Type B pancreatic cell (in vitro differentiated cells): ENCODE measurements at regions not wholly inside any gene's neighbourhood (a gene's known extent, or its start where the extent isn't known, plus 50 kb on each side); places are given as distances from the start of the nearest gene placed in this dataset.

Source experiments
- DNase-seq: peaks from one replicate; pipeline ENCODE4 v3.0.0; 2021; ENCODE audit warnings: mixed read lengths; ENCODE audit not compliant: unreplicated experiment; ENCODE audit errors: extremely low spot score
- H3K27ac Mint-ChIP-seq: 2 replicates; pipeline ENCODE4 v1.8.0; 2021; ENCODE audit warnings: mild to moderate bottlenecking, mixed read lengths
- H3K27me3 Mint-ChIP-seq: 2 replicates; pipeline ENCODE4 v1.8.0; 2021; ENCODE audit warnings: mixed read lengths
- H3K36me3 Mint-ChIP-seq: 2 replicates; pipeline ENCODE4 v1.8.0; 2021; ENCODE audit warnings: mixed read lengths
- H3K4me1 Mint-ChIP-seq: one replicate; pipeline ENCODE4 v1.8.0; 2021; ENCODE audit warnings: mixed read lengths; ENCODE audit not compliant: unreplicated experiment
- H3K4me3 Mint-ChIP-seq: 2 replicates; pipeline ENCODE4 v1.8.0; 2021; ENCODE audit warnings: mild to moderate bottlenecking, mixed read lengths
- H3K9me3 Mint-ChIP-seq: 2 replicates; pipeline ENCODE4 v1.8.0; 2021; ENCODE audit warnings: mixed read lengths
- CTCF ChIP-seq: fragments of 200-600 bp; sonication (generic); conservative IDR thresholded peaks from 2 replicates; pipeline ENCODE4 v1.5.0; 2021; ENCODE audit warnings: antibody characterized with exemption, mild to moderate bottlenecking

DNA sequence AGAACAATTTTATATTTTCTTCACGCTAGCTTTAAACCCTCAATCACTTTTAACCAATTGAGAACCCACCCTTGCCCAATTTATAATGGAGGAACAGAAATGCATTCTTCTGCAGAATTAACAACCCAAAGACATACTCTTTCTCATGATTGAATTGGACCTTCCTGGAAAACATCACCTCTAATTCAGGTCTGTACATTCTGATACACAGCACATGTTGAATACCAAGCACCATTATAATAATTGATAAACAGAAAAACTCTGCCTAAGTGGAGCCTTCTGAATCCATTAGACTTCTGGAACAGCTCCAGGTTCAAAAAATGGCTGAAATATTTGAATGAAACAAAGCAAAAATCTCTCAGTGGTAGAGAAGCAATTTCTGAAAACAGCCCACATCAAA is 105.4 kb downstream of the FAM76B start:
- peaks cover 3% of the 10 kb centered on the region for H3K4me1 Mint-ChIP-seq
- H3K9me3 Mint-ChIP-seq: no peaks in the 10 kb centered on the region
- H3K27ac Mint-ChIP-seq: no peak overlapping the region
- H3K36me3 Mint-ChIP-seq: no peaks in the 10 kb centered on the region
- DNase-seq: no peak
- no peak overlapping the region for H3K4me3 Mint-ChIP-seq
- no peaks in the 10 kb centered on the region for H3K27me3 Mint-ChIP-seq
- no peak for TF ChIP-seq CTCF

GRCh38 chr11:95682552-95682951 is 107.0 kb downstream of the FAM76B start:
- Mint-ChIP-seq H3K27me3 (no peaks in the 10 kb centered on the region), H3K4me3 (no peak overlapping the region), H3K27ac (no peak overlapping the region), H3K36me3 (no peaks in the 10 kb centered on the region), H3K4me1 (peaks cover 3% of the 10 kb centered on the region), H3K9me3 (no peaks in the 10 kb centered on the region)
- DNase-seq: no peak
- TF ChIP-seq CTCF: no peak

DNA sequence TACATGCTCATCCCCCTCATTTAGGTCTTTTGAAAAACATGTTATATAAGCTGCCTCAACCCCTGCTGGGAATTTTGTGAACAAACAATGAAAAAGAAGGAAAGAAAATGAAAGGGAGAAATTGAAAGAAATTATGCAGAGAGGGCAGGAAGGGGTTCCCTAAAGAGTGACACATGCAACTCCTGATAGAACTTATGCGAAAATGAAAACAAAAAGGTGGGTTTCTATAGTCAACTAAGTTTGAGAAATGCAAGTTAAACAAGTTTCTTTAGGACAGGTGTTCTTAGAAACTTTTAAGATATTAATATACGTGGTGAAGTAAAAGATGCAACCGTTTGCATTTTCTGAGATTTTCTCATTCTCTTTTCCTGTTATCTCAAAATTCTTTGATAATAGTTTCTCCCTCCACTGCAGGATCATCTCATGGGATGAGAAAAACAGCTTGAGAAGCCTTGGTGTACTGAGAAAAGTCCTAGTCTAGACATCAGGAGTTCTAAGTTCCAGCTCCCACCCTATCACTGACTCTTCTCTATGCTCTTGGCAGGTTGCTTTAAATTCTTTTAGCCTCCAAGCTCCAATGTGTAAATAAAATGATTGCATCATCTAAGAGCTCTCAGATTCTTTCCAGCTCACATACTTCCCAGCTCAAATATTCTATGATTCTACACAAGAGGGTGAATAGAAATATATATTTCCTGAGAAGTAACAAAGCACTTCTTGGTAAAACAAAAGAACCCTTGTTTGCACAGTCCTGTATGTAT is 109.2 kb downstream of the FAM76B start:
- Mint-ChIP-seq H3K36me3 (no peaks in the 10 kb centered on the region), H3K4me3 (no peak overlapping the region), H3K4me1 (peaks cover 3% of the 10 kb centered on the region), H3K27me3 (no peaks in the 10 kb centered on the region), H3K27ac (no peak overlapping the region), H3K9me3 (no peaks in the 10 kb centered on the region)
- DNase-seq: no peak
- no peak for TF ChIP-seq CTCF

DNA sequence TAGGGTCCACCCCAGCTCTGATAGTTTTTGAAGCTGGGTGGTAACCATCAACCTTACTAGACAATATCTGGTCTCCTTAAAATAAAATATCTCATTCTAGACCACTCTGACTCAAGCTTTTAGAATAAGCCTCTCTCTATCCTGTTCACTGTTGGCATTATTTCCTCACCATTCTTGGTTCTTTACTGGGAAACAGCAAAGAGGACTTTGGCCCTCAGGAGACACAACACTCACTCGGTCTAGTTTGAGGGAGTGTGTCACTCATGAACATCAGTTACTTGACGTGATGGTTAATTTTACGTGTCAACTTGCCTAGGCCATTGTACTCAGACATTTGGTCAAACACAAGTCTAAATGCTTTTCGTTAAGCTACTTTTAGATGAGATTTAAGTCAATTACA is 110.6 kb downstream of the FAM76B start:
- no peak for TF ChIP-seq CTCF
- Mint-ChIP-seq H3K4me1 (peaks cover 3% of the 10 kb centered on the region), H3K4me3 (no peak overlapping the region), H3K27me3 (no peaks in the 10 kb centered on the region), H3K36me3 (no peaks in the 10 kb centered on the region), H3K9me3 (no peaks in the 10 kb centered on the region), H3K27ac (no peak overlapping the region)
- DNase-seq: no peak

DNA sequence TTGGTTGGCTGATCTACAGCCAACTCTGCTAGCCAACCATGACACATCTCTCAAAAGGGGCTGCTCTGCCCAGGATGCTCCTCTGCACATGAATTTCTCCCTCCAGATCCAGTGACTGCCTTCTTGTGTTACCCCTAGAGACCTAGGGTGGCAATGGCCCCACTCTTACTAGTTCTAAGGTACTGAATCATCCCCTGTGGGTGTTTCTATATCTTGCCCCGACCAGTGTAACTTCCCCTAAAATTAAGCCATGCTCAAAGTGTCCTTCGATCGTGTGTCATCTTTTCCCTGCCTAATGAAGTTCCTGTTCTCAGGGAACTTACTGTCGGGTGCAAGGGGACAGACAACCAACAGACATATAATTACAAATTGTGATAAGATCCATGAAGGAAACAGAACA is 113.3 kb downstream of the FAM76B start:
- H3K27ac Mint-ChIP-seq: no peak overlapping the region
- H3K36me3 Mint-ChIP-seq: no peaks in the 10 kb centered on the region
- H3K4me3 Mint-ChIP-seq: no peak overlapping the region
- no peaks in the 10 kb centered on the region for H3K9me3 Mint-ChIP-seq
- no peak for DNase-seq
- H3K27me3 Mint-ChIP-seq: no peaks in the 10 kb centered on the region
- H3K4me1 Mint-ChIP-seq: peaks cover 9% of the 10 kb centered on the region
- no peak for TF ChIP-seq CTCF
